ENCODE measurements at regions not wholly inside any gene's neighbourhood (a gene's known extent, or its start where the extent isn't known, plus 50 kb on each side); places are given as distances from the start of the nearest gene placed in this dataset.

GRCh38 chr16:61194573-61194972, 841.7 kb downstream of the CDH8 start:
- TF ChIP-seq, protein P1, sequence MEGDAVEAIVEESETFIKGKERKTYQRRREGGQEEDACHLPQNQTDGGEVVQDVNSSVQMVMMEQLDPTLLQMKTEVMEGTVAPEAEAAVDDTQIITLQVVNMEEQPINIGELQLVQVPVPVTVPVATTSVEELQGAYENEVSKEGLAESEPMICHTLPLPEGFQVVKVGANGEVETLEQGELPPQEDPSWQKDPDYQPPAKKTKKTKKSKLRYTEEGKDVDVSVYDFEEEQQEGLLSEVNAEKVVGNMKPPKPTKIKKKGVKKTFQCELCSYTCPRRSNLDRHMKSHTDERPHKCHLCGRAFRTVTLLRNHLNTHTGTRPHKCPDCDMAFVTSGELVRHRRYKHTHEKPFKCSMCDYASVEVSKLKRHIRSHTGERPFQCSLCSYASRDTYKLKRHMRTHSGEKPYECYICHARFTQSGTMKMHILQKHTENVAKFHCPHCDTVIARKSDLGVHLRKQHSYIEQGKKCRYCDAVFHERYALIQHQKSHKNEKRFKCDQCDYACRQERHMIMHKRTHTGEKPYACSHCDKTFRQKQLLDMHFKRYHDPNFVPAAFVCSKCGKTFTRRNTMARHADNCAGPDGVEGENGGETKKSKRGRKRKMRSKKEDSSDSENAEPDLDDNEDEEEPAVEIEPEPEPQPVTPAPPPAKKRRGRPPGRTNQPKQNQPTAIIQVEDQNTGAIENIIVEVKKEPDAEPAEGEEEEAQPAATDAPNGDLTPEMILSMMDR (IDR thresholded peaks at IDR 0.05) = no peak
- TF ChIP-seq POLR2AphosphoS5 (IDR thresholded peaks at IDR 0.05; ENCODE audit: low read depth, low read length) (no peak), SIN3A (IDR thresholded peaks at IDR 0.05; ENCODE audit: borderline replicate concordance, insufficient read depth, low read depth, low read length) (no peak), TCF7L2 (IDR thresholded peaks at IDR 0.05; ENCODE audit: low read depth, low read length) (no peak)
- TF ChIP-seq, protein P2, sequence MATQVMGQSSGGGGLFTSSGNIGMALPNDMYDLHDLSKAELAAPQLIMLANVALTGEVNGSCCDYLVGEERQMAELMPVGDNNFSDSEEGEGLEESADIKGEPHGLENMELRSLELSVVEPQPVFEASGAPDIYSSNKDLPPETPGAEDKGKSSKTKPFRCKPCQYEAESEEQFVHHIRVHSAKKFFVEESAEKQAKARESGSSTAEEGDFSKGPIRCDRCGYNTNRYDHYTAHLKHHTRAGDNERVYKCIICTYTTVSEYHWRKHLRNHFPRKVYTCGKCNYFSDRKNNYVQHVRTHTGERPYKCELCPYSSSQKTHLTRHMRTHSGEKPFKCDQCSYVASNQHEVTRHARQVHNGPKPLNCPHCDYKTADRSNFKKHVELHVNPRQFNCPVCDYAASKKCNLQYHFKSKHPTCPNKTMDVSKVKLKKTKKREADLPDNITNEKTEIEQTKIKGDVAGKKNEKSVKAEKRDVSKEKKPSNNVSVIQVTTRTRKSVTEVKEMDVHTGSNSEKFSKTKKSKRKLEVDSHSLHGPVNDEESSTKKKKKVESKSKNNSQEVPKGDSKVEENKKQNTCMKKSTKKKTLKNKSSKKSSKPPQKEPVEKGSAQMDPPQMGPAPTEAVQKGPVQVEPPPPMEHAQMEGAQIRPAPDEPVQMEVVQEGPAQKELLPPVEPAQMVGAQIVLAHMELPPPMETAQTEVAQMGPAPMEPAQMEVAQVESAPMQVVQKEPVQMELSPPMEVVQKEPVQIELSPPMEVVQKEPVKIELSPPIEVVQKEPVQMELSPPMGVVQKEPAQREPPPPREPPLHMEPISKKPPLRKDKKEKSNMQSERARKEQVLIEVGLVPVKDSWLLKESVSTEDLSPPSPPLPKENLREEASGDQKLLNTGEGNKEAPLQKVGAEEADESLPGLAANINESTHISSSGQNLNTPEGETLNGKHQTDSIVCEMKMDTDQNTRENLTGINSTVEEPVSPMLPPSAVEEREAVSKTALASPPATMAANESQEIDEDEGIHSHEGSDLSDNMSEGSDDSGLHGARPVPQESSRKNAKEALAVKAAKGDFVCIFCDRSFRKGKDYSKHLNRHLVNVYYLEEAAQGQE (IDR thresholded peaks at IDR 0.05; ENCODE audit: insufficient read depth in 1 of 2, low read depth in 2 of 2, low read length in 1 of 2) = no peak

Data from Panc1 (cell line).